ENCODE measurements at regions not wholly inside any gene's neighbourhood (a gene's known extent, or its start where the extent isn't known, plus 50 kb on each side); places are given as distances from the start of the nearest gene placed in this dataset.
A peak's percentile ranks its signal among the peaks of the same experiment; 100 is the strongest.

DNA sequence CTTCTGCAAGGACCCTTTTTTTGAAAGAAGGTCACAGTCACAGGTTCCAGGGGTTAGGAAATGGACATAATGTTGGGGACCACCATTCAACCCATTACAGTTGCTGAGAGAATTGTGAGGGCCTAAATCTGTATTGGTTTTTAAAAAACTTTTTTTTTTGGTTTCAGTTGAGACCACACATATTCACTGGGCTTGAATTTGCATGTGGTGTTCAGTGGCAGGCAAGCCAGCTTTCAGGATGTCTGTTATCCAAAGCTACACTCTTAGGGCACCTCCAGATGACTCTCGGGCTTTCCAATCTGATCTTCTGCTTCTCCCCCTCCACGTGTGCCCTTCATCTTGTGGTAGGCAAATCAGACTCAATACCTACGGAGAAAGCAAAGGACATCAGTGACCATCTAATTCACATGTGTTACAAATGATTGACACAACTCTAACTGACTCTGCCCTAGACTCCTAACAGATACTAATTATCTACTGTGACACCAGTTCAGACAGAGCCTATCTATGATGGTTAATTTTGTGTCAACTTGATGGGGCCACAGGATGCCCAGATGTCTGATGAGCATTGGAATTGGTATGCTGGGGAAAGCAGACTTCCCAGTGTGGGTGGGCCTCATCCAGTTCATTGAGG lies 93.3 kb upstream of the ELMO1 start:
- DNase-seq (ENCODE audit: low read depth): peak; percentile 69
- no peak overlapping the region for H3K4me3 ChIP-seq (ENCODE audit: low read depth, low read length)
- TF ChIP-seq, protein P1, sequence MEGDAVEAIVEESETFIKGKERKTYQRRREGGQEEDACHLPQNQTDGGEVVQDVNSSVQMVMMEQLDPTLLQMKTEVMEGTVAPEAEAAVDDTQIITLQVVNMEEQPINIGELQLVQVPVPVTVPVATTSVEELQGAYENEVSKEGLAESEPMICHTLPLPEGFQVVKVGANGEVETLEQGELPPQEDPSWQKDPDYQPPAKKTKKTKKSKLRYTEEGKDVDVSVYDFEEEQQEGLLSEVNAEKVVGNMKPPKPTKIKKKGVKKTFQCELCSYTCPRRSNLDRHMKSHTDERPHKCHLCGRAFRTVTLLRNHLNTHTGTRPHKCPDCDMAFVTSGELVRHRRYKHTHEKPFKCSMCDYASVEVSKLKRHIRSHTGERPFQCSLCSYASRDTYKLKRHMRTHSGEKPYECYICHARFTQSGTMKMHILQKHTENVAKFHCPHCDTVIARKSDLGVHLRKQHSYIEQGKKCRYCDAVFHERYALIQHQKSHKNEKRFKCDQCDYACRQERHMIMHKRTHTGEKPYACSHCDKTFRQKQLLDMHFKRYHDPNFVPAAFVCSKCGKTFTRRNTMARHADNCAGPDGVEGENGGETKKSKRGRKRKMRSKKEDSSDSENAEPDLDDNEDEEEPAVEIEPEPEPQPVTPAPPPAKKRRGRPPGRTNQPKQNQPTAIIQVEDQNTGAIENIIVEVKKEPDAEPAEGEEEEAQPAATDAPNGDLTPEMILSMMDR (IDR thresholded peaks at IDR 0.05; ENCODE audit: insufficient read depth, low read depth, low read length, missing control alignments): no peak

DNA sequence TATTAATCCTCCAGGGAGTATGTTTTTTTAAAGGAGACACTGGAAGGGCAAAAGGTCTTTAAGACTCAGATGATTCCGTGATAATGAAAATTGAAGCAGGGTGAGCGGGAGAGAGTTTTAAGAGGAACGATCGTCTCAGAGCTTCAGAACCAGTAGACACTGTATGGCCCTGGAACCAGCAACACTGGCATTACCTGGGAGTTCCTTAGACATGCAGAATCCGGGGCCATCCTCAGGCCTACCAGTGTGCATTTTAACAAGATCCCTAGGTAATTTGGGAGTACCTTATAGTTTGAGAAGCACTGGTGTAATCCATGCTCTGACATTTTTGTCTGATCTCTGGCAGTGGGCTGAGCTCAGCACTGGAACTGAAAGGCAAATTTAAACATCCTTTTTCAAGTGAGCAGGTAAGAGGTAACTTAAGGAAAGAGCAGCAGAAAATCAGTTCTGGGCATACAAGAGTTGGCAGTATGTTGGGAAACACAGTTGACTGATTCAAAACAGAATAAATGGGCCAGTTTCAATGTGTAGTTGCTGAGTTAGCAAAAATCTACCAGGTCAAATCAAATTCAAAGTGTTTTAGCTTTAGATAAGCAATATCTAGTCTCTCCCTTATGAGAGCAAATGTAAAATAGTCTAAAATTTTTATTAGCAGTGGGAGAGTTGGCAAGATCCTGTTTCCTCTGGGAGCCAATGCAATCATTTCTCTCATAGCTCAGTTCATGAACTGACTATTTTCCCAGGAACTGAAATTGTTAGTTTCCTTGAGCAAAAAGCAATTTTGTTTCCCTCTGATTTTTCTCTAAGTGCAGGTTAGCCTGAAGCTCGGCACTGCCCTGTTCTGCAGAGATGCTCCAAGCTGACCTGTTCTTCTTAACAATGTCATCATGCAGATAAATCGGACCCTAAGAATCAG lies 97.2 kb upstream of the ELMO1 start:
- TF ChIP-seq, protein P1 (IDR thresholded peaks at IDR 0.05; ENCODE audit: insufficient read depth, low read depth, low read length, missing control alignments): no peak
- H3K4me3 ChIP-seq (ENCODE audit: low read depth, low read length): no peak overlapping the region
- no peak for DNase-seq (ENCODE audit: low read depth)

DNA sequence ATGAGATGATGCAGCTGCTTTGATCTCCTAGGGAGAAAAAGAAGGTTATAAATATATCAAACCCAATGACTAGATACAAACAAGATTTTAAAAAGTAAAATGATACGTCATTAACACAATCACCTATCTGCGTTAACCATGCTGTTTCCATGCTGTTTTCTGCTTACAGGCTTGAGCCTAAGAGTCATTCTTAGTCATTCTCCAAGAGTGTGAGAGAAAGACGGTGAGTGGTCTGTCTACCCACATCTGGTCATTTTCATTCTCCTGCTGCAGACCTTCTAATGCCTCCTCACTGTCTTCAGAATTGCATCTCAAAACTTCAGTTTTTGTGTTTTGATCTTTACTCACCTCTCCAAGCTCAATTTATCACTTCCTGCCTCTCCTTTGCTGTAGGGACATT lies 98.0 kb upstream of the ELMO1 start:
- no peak overlapping the region for H3K4me3 ChIP-seq (ENCODE audit: low read depth, low read length)
- TF ChIP-seq, protein P1 (IDR thresholded peaks at IDR 0.05; ENCODE audit: insufficient read depth, low read depth, low read length, missing control alignments): no peak
- no peak for DNase-seq (ENCODE audit: low read depth)

DNA sequence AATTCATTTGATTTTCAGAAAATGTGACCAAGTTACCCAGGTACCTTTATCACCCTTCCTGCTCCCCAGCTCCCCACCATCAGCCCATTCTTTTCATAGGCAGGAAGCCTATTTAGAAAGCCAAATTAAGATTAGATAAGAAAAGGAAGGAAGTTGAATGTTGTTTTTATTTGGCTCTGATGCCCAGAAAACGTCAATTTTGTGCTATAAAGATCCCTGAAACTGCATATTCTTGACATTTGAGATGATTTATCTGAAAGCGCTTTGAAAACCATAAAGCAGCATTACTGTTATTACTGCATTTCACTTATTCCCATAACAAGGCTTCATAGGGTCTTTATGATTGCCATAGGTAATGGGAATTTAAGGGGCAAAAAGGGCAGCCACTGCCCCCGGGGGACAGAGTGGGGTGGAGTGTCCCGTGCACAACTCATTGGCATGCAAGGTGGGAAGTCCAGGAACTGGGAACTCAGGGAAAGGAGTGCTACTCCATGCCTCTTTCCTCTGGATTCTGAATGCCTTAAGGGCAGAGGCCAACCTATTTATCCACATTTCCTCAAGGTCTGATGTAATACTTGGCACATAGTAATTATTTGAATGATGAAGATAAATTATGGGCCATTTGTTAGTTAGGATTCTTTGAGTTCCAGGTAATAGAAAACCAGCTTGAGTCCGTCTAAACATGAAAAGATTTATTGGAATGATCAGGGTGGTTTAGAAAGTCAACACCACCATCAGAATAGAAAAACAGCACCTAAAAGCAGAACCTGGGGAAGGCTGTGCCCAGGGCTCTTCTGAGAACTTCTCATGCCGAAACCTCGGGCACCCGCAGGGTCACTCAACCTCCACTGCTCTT lies 100.6 kb upstream of the ELMO1 start:
- no peak overlapping the region for H3K4me3 ChIP-seq (ENCODE audit: low read depth, low read length)
- DNase-seq (ENCODE audit: low read depth): no peak
- TF ChIP-seq, protein P1 (IDR thresholded peaks at IDR 0.05; ENCODE audit: insufficient read depth, low read depth, low read length, missing control alignments): no peak

DNA sequence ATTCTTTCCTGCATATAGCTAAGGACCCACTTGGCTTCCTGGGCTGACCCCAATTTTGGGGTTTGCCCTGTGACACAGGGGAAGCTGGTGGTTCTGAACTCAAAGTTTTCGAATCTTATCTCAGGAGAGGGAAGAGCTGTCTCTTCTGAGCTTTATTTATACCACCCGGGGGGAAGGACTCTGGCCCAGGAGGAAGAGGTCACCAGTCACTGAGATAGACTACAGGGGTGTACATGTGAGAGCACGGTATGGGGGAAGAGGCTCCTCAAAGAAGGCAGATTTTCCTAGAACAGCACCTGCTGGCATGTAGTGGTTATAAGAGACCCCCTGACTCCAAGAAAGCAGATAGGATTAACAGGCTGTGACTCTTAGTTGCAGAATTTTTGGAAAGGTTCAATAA lies 101.8 kb upstream of the ELMO1 start:
- TF ChIP-seq, protein P1 (IDR thresholded peaks at IDR 0.05; ENCODE audit: insufficient read depth, low read depth, low read length, missing control alignments): no peak
- no peak for DNase-seq (ENCODE audit: low read depth)
- H3K4me3 ChIP-seq (ENCODE audit: low read depth, low read length): no peak overlapping the region

DNA sequence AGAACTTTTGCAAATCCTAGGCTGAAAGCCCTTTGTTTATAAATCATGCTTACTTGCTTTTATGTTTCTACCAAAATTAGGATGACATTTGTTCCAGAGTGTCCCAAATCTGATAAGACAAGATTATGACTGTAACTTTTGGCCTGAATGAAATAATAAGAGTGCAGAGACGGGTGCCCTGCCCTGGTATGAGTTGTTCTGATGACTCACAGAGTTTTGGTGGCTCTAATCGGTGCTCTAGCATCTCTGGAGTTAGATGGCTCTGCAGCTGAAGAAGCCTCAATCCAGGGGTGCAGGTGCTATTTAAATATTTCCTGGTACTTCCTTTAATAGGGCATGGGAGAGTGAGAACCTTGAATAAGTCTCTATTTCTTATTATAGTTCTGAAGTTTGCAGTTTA lies 102.2 kb upstream of the ELMO1 start:
- TF ChIP-seq, protein P1 (IDR thresholded peaks at IDR 0.05; ENCODE audit: insufficient read depth, low read depth, low read length, missing control alignments): no peak
- H3K4me3 ChIP-seq (ENCODE audit: low read depth, low read length): no peak overlapping the region
- no peak for DNase-seq (ENCODE audit: low read depth)
